Activated T-cell treated with anti-CD3 and anti-CD28 coated beads for 24 hours (primary cell): ENCODE measurements at regions not wholly inside any gene's neighbourhood (a gene's known extent, or its start where the extent isn't known, plus 50 kb on each side); places are given as distances from the start of the nearest gene placed in this dataset.

ENCODE experiments used
- DNase-seq: peaks from one replicate; pipeline ENCODE4 v3.0.0-alpha.2; 2020; ENCODE audit warnings: low read depth

DNA sequence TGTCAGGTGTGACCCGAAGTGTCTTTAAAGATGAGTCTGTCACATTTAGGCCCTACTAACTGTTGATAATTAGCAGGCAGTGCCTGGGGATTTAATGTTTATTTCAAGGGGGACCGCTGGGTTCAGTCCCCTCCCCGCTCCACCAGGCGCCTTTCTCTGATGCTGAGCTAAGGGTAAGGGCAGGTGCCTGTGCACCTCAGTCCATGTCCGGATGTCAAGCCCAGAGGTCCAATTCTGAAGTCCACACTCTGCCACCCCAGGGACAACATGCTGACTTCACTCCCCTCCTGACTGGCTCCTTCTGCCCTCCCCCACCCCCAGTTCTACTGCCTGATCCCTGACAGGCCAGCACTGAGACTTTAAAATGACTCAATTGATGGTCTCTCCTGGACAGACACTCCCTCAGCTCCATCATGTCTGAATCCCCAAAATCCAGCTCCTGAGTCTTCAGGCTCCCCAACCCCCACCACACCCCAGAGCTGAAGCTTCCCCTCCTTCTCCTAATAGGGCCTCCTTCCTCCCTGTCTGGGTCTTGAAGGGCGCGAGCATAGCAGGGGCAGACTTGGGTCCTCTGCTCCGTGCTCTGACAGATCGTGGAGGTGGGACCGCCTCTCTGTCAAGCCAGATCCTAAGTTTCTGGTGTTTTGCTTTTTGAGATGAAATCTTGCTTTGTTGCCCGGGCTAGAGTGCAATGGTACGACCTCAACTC lies 49.8 kb upstream of the ANO1 start:
- no peak for DNase-seq
